Ecto neural progenitor cell (in vitro differentiated cells): ENCODE measurements at regions not wholly inside any gene's neighbourhood (a gene's known extent, or its start where the extent isn't known, plus 50 kb on each side); places are given as distances from the start of the nearest gene placed in this dataset.
A peak's percentile ranks its signal among the peaks of the same experiment; 100 is the strongest.

Experiments
- DNase-seq: peaks from one replicate; pipeline ENCODE4 v3.0.0-alpha.2; 2018; ENCODE audit warnings: low spot score

DNA sequence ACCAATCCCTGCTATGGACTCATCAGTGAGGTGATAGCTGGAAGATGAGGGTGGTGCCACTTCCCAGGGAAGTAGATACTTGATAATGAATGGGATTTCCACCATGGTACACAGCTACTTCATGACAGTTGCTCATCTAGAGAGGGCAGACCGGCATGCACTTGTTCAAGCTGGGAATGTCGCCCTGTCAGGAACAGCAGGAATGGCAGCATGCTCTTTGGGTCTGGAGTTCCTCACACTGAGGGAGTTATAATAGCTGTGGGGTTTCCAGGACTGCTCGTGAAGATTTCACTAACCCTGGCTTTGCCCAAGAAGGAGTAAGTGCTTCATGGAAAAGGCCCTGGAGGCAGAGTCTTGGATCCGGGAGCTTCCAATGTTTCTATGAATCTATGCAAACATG, 129.2 kb downstream of the PSMG1 start:
- DNase-seq, result no peak

DNA sequence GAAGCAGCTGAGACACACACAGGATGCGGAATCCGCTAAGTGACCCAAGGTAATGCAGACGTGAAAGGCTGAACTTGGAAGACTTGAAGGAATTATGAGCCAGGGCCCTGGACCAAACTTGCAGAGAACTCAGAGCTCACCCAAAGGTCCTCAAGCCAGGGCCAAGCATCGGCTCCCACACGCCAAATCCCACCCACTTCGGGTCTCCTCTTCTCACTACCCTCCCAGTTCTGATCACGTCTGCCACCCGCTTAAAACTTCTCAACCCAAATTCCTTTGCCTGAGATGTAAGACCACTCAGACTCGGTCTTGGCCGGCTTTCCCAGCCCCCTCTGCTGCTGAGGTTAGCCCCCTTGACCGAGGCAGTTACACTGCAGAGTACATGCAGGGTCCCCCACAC, 130.1 kb downstream of the PSMG1 start:
- no peak for DNase-seq

DNA sequence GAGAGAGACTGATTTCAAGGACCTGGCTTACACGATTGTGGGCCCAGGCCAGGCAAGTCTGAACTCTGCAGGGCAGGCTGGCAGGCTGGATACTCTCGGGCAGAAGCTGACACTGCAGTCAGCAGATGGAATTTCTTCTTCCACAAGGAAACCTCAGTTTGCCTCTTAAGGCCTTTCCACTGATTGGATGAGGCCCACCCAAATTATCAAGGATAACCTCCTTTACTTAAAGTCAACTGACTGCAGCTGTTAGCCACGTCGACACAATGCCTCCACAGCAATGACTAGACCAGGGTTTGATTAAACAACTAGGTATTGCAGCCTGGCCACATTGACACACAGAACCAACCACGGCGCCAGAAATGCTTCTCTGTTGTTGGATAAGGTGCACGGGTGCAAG, 130.5 kb downstream of the PSMG1 start:
- no peak for DNase-seq

DNA sequence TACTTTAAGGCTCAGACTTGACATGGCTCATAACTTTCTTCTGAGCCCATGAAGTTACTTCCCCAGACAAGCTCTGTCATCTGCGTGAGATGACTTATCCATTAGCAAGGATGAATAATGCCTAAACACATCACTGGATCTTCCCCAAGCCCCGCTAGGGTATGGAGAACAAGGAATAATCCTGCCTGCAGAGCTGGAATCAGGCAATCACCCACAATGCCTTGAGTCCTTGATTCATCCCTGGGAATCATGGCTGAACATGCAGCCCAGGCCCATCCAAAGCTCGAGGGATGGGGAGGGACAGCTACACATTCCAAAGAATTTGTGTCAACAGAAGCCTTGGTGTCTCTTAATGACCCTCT, 131.7 kb downstream of the PSMG1 start:
- DNase-seq, result no peak

DNA sequence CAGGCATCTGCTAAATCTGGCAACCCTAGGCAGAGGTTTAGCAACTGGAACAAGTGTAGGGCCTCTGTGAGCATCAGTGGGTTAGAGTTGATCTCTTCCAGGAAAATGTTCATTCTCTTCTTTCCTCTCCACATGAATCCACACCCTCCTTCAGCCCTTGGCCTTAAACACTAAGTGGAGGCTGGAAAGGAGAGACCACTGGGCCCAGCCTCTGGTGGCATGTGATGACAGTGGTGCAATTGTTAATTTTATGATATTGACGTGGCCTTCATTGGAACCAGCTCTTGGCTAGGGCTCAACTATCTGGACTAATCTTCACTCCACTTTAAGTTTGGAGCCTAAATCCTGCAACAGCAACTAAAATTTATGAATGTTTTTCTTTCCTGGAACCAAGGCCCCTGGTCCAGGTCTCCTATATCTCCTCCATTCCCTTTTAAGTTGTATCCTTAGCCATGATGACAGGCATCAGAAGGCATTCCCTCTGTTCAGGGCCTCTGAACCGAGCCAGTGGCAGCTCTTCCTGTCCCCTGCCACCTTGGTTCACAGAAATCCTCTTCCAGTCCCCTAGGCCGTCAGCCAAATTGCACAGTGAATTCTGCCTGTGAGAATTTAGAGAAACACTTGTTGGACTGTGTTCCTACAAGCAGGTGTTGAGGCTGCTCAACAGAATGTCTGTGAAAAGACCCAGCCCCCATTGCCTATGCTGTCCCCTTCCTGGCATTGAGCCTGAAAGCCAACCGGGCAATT, 132.2 kb downstream of the PSMG1 start:
- no peak for DNase-seq

DNA sequence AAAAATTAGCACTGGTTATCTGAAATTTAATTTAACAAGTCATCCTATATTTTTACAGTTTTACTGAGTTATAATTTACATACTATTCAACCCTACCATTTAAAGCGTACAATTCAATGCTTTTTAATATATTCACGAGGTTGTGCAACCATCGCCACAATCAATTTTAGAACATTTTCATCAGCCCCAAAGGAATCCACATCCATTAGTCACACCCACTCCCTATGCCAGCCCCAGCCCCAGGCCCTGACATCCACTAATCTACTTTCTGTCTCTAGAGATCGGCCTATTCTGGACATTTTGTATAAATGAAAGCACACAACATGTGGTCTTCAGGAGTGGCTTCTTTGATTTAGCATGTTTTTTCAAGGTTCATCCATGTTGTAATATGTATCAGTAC, 134.7 kb downstream of the PSMG1 start:
- DNase-seq, result no peak

DNA sequence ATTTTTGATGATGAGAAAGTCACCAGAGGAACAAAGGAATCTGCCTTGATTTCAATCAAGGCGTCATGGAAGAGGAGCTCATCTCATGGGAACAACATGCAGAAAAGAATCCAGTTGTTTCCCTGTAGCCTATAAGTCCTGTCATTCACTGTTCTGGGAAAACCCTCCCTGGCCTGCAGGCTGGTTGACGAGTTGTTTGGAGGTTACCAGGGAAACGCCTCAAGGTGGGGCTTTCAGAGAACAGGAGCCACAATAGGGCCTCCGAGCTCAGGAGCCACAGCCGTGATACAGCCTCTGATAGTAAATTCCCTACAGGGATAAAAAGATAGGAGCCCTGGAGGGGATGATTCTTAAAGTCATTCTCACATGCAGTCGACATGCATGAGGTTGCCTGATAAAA, 135.2 kb downstream of the PSMG1 start:
- DNase-seq, result peak; percentile 84

DNA sequence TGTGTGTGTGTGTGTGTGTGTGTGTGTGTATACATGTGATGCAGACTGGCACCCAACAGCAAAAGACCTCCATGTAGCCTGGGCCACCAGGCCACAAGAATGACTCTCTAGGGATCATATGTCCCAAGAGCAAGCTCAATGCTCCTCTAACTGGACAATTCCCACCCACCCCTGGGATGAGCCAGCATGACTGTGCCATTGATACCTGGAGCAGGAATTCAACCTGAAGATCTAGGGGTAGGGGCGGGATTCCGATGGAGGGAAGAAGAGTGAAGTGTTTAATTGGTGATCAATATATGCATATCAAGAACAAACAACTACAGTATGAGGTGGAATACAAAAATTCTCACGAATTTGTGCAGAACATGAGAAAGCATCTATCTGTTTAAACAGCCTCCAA, 136.2 kb downstream of the PSMG1 start:
- DNase-seq, result no peak

DNA sequence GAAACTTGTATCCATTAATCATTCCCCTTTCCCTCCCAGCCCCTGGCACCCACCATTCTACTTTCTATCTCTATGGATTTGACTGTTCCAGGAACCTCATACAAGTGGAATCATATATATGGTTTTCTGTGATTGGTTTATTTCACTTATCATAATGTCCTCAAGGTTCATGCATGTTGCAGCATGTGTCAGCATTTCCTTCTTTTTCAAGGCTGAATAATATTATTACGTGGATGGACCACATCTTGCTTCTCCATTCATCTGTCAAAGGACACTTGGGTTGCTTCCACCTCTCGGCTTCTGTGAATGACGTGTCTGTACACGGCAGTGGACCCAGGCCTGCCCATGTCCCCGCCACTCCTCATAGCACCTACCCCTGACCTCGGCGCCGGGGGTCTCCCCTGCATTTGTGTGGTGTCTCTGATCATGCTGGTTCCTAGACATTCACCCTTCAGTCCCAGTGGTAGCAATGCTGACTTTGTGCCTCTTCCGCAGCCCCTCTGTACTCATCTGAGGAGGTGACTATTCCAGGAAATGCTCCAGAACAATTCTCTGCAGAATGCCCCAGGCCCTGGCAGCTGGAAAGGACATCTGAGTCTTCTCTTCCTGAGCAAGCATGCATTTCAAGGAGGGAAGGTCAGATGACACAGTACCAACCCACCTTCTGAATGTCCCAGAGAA, 136.9 kb downstream of the PSMG1 start:
- DNase-seq, result no peak

DNA sequence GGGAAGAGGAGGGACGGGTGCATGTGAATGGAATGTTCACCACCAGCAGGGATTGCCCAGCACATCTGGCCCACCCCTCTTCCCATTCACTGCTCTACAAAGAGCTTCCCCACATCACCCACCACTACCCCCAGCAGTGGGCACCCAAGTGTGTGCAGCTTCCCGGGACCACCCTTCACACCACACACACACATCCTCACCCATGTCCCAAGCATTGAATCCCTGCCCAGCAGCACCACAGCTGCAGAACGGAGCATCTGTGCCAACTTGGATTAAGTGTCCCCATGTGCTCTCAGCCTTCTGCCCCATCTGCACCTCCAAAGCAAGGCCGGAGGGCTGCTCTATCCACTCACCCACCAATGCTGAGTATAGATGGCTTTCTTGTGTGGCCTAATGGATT, 141.4 kb downstream of the PSMG1 start:
- DNase-seq, result no peak

DNA sequence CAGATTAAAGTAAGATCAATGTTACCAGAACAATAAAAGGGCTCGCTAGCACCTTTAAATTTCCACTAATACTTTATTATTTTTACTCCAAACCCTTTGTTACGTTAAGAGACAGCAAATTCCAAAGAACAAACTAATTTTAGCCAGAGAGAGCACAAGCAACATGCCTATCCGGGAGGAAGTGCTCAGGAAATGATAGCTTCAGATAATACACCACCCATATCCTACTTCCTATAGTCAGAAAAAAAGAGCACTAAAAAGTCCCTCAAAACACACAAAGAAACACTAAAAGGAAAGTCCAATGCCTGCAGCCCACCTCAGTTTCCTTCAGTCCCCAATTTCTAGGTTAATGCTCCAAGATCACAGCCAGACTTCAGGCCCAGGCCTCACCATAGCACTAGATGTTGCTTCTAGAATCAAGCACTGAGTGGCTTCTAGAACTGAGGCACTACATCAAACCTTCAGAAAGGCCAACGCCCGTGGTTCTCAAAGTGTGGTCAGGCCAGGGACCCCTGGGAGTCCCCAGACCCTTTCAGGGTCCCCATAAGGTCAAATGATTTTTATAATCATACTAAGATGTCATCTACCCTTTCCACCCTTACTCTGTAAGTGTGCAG, 142.6 kb downstream of the PSMG1 start:
- DNase-seq, result no peak

DNA sequence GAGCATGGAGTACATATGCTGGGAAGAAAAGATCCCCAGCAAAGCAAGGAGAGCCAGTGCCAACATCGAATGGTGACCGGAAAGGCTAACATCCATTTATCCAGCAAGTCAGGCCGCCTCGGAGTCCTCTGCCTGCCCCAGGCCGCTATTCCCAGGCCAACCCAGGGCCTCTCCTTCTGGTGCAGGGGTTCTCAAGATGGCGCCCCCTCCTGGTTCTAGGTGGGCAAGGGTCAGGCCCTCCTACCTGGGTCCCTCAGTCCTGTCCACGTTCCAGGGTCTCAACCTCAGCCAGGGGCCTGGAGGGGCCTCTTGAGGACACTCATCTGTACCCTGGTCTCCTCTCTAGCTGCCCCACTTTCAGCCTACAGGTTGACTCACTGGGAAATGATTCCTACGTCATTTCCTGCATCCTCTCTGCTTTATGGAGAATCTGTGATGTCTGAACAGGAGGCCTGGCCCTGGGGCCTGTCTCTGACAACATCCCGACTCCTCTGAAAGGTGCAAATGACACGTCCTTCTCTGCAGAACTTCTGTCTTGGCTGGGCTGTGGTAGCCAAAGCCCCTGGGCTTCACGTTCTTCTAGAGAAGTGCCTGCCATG, 145.3 kb downstream of the PSMG1 start:
- no peak for DNase-seq

DNA sequence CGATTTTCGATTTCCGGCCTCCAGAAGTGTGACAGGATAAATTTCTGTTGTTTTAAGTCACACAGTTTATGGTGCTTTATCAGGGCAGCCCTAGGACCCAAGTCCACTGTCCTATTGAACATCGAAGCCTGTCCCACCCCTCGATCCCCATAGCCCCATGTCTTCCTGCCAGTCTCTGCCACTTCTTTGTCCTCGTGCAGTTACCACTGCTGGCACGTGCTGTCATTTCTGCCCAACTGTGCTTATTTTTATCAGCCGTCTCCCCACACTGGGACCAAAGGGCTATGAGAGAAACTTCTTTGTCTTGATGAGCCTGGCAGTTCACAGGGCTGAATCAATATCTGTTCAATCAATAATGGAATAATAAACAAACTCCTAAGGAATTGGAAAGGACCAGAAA, 146.7 kb downstream of the PSMG1 start:
- no peak for DNase-seq

DNA sequence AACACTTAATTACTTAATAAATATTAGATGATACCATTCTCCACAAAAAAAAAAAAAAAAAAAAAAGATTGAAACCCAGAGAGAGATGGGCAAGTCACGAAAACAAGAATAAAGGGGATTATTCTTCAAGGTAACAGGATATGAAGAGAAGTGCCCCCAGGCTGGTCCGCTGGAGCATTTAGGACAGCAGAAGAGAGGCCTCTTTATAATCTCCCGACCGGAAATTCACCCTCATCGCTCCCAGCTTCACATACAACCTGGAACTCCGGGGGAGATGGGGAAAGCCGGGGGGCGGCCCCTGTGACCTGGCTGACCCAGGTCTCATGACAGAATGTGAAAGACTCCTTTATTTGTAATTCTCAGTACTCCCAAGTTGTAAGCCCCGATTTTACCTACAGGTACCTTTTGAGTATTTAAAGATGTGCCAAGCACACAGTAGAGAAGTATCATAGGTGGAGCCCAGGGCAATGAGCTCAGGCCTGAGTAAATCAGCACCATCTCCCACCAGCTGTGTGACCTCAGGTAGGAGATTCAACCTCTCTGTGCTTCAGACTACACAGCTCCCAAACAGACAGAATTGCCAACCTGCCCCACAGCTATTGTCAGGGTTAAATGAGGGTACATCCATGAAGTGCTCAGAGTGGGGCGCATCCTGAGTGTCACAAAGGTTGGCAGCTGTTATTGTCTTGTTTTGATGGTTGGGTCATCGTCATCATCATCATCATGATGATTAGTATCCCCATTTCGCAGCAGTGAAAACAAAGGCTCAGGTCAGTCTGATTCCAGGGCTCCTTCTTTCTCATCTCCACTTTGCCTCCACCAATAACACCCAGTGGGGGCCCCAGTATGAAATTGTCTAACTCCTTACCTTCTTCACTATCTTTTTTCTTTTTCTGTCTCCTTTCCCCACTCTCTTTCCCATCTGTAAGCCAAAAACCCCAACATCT, 148.4 kb downstream of the PSMG1 start:
- DNase-seq, result no peak

DNA sequence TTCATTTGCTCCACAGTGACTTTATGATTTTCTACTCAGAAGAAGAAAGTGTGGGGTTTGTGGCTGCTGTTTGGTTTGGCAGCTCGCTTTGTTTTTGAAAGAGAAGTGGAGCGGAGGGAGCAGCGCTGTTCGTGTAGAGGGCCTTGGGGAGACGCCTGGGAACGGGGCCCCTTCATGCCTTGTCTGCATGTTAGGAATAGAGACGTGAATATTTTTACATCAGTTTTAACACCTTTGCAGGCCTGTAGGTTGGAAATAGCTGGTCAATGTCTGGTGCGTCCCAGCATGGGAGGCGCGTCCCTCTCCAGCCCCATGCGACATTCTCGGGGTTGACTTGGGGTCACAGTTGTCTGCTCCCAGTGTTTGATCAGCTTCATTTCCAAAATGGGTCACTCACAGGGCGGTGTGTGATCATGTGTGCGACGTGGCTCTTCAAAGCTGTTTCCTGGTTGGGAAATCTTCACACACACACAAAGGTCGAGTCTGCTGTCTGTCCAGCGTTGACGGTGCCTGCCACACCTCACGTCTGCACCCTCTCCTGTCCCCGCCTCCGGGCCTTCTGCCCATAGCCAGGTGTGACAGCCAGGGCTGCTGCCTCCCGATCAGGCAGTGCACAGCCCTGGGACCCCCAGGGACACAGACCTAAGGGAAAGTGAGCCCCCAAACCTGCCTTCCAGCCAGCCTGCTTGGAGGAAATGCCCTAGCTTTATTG, 149.2 kb downstream of the PSMG1 start:
- no peak for DNase-seq

DNA sequence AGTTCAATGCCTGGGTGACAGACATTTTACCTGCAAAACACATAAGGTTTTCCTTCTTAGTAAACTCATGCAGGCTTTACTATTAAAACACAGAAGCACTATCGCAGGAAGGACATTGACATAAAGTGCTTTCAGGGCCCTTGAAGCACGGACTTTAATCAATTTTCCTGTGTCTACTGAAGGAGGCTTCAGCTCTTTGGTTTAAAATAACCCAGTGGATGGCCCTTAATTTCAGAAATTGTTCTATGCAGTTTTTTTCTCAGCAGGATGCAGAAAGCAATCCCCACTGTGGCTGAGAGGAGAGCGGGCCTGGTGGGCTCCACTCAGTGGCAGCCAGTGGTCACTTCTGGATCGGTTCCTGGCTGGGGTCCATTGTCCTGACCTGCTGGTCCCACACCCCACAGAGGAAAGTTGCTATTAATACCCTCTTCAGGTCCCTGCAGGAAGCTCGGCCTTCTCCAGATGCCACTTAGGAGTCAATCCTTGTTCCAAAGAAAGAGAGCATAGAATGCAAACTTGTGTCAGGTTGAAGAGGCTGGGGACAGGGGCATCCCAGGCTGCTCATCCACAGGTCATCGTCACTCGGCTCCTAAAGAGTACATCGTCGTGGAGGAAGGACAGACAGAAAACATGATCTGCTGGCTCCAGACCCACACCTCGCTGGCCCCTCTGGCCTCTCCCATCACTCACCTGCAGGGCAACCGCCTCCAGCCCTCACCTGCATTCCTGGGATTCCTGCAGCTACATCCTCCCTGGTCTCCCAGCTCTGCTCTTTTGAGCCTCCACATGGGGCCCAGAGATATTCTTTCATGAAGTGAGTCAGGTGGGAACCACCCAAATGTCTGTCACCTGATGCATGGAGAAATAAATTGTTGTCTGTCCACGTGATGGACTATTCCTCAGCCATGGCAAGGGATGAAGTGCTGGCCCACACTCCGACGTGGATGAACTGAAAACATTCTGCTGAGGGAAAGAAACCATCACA, 153.1 kb downstream of the PSMG1 start:
- no peak for DNase-seq

DNA sequence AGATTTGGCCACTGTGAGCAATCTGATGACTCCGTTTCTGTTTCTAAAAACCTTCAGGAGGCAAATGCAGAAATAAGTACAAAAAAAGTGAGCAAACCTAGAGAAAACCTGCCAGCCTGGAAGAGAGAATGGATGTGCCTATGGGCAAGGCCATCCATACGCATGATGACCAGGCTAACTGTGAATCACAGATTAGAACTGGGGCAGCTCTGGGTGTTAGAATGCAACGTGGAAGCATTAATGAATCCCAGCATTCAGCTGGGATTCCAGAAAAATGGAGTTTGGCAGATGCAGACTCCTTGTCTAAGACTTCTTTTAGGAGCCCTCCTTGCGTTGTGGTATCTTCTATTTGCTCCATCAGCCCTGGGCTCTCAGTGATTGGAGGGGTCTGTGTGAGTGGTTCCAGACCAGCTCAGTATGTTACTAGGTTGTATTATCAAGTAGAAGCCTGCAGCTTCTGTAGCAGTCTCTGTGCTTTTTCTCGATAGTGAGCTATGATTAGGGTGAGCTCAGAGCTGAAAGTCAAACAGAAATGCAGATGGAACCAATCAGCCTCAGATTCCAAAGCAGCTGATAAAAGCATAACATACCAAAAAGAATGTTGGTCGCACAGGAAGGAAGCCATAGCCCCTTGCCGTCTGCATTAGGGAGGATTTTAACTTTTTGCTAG, 154.0 kb downstream of the PSMG1 start:
- no peak for DNase-seq

DNA sequence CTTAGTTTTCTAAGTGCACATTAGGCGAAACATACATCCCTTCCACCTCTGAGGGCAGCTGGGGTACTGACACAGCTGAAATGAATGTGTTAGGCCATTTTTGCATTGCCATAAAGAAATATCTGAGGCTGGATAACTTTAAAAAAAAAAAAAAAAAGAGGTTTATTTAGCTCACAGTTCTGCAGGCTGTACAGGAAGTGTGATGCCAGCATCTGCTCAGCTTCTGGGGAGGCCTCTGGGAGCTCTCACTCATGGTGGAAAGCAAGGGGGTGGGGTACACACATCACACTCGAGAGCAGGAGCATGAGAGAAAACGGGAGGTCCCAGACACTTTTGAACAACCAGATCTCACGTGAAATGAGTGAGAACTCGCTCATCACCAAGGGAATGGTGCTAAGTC, 158.1 kb downstream of the PSMG1 start:
- no peak for DNase-seq

DNA sequence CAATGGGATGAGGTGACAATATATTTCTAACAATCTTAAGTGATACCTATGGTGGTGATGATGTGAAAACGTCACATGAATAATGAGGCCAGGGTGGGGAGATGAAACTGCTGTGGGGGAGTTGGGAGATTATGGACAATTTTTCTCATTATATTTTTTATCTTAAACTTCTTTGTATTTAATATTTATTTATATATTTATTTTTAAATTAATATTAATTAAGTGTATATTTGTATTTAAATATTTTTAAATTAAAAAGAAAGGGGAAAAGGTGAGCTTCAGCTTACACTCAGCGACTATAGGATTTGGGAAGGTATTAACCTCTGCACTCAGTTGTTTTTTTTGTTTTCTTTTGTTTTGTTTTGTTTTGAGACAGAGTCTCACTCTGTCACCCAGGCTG, 158.7 kb downstream of the PSMG1 start:
- no peak for DNase-seq
